ENCODE measurements at regions not wholly inside any gene's neighbourhood (a gene's known extent, or its start where the extent isn't known, plus 50 kb on each side); places are given as distances from the start of the nearest gene placed in this dataset.
A peak's percentile ranks its signal among the peaks of the same experiment; 100 is the strongest.

GRCh38 chr5:123914333-123914732 lies 402.4 kb downstream of the CSNK1G3 start:
- DNase-seq (ENCODE audit: low read depth) = no peak

DNA sequence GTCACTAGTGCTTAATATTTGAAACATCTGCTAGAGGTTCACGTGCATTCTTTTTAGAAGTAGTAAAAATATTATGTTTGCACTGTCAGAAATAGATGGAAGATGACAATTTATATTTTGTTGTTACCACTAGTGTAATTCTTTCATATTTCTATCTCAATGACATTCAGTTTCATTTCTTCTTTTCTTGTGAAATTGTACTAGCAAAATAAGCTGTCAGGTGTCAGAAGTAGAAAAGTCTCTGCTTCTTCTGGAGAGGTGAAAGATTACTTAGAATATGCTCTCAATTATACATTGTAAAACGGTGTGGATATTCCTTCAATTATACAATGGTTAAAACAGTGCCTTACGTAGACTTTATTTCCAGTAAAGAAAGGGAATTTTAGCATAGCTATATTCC lies 395.4 kb downstream of the CSNK1G3 start:
- DNase-seq (ENCODE audit: low read depth) = no peak

DNA sequence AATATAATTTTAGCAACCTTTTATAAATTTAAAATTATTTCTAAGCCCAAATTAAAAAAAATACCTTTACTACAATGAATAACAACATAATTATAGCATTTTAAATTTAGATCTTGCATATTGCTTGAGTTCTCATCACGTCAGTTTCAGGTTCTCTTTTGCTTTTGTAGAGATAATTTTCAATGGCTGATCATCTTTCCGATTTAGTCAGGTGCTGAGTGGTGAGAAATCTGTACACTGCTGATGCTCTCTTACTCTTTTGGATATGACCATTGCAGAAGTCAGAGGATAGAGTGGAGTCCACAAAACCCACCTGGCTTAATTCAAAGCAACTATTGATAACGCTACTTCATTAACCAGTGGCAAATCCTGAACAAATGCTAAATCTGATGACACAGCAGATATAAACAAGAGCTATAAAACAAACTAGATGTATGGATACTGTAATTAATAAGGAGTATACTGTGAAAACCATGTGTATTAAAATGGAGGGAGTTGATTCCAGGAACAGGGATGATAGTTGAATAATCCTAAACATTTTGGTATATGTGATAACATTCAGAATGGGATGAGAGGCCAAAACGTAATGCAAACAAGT lies 394.8 kb downstream of the CSNK1G3 start:
- no peak for DNase-seq (ENCODE audit: low read depth)

- no peak for DNase-seq (ENCODE audit: low read depth)
Observed at GRCh38 chr5:123885081-123885480, 373.1 kb downstream of the CSNK1G3 start.

DNA sequence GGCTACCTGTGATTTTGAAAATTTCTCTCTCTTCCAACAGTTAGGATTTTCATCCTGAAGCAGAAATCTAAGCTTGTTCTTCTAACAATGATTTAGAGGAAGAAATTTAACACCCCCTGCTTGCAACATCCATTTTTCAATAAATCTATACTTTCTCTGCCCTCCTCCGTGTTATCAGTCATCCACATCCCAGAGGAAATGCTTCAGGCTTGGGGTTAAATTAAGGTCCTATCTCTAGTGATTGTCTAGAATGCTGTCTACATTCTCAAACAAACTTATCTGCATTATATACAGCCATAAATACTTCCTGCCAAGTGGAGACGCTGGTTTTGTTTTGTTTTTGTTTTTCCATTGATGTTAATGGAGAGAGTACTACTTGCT lies 371.0 kb downstream of the CSNK1G3 start:
- no peak for DNase-seq (ENCODE audit: low read depth)

GRCh38 chr5:123882319-123882964 lies 370.5 kb downstream of the CSNK1G3 start:
- no peak for DNase-seq (ENCODE audit: low read depth)

- DNase-seq (ENCODE audit: low read depth) = peak; percentile 33
Observed at GRCh38 chr5:123881759-123882244, 369.8 kb downstream of the CSNK1G3 start.

GRCh38 chr5:123880875-123881274 lies 368.9 kb downstream of the CSNK1G3 start:
- DNase-seq (ENCODE audit: low read depth) = no peak

DNA sequence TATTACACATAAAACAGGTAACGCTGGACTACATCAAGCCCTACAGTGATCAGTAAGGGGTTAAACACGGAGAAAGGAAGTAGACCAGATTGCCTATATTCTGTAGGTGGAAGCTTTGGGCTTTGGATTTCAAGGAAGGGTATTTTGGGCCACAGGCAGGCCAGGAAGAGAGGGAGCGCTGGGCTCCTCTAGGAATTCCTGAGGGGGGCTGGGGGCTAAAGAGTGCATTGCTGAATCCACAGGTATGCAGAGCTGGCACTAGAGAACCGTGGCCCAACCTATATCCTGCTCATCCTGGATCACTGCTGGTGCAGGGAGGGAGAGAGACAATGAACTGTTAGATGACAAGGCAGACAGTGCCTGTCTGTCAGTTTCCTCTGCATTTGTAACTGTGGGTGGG lies 367.1 kb downstream of the CSNK1G3 start:
- peak; percentile 21 for DNase-seq (ENCODE audit: low read depth)

DNA sequence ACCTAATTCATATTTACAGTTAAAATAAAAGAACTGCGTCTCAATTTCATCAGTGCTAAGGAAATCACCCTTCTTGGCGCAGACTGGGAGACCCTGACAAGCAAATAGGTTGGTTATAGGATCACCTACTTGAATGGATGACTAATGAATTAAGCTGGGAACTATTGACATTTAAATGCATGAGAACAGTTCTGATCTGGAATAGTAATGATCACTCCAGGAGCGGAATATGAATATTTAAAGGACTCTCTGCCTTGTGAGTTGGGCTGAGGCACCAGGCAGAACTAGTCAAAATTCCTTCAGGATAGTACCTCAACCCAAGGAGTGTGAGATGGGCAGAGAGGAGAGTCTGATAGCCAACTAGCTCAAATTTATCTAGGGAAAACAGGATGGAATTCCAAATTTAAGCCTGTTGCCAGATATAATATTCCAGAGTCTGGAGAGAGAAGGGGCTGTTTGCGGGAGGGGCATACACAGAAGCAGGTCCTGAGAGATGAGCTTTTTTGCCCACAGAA lies 364.4 kb downstream of the CSNK1G3 start:
- DNase-seq (ENCODE audit: low read depth) = no peak

GRCh38 chr5:123875561-123876275 lies 363.7 kb downstream of the CSNK1G3 start:
- DNase-seq (ENCODE audit: low read depth) = peak; percentile 17

- DNase-seq (ENCODE audit: low read depth) = peak; percentile 82
Observed at GRCh38 chr5:123874600-123875201, 362.7 kb downstream of the CSNK1G3 start.

- no peak for DNase-seq (ENCODE audit: low read depth)
Observed at GRCh38 chr5:123873846-123874245, 361.9 kb downstream of the CSNK1G3 start.

GRCh38 chr5:123871373-123871772 lies 359.4 kb downstream of the CSNK1G3 start:
- DNase-seq (ENCODE audit: low read depth) = no peak

DNA sequence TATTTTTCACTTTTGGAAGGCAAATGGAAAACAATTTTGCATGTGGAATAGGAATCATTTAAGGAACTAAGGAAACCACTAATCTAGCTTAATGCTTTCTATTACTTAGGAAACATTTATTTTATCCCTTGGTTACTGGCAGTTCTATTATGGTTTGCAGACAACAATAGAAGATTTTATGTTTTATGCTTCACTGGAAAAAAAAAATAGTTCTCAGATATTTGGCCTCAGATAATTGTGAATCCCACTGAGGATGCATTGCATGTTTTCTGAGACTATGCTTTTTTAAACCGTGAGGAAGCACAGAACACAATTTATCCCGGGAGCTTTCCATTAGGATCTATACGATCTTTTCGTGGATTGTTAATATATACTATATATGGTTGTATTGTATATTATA lies 356.9 kb downstream of the CSNK1G3 start:
- no peak for DNase-seq (ENCODE audit: low read depth)

DNA sequence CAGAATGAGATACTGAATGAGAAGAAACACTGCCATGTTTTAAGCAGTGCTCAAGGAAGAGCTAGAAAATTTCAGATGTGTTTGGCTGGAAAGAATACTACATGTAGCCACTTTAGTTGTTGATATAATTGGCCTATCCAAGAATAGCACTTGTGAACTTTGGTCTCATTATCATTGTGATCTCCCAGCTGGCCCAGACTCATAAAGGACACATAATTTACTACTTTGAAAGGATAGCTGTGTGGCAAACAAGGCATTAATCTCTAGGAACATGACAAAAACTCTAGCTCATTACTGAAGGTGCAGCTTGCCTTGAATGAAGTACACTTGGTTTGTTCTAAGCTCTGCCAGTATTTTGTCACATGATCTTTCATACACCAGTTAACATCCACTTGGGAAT lies 356.3 kb downstream of the CSNK1G3 start:
- peak; percentile 23 for DNase-seq (ENCODE audit: low read depth)

GRCh38 chr5:123865641-123866040 lies 353.7 kb downstream of the CSNK1G3 start:
- DNase-seq (ENCODE audit: low read depth) = no peak

DNA sequence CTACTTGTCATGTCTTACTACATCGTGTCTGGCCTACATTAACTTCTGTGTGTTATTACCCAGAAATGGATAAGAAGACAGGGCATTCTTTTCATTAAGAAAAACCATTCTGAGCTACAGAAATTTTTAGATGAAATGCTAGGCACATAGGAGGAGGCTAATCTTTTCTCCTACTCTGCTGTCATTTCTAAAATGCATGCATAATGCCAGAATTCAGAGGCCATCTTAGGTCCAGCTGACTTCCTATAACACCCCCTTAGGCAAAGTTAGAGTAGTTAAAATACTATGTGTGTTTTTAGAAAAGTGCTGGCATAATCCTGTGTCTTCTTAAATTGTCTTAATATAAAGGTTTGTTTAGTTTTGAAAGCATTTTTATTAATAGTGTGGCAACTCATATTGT lies 352.6 kb downstream of the CSNK1G3 start:
- no peak for DNase-seq (ENCODE audit: low read depth)

DNA sequence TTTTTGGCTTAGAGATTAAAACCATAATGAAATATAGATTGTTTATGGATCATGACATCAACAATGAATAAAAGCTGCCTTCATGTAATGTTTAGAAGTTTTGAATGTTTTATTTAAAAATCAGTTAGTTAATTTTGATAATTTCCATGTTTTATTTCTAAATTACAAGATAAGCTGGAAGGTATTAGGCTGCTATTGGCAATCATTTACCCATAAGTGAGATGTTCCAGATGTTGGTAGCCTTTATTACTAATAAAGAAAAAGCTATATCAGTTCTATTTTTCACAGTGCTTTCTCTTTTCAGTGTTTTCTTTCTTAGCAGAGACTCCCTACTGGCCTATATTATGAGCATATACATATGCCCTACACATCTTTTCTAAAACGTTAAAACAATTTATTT lies 347.0 kb downstream of the CSNK1G3 start:
- DNase-seq (ENCODE audit: low read depth) = no peak

- no peak for DNase-seq (ENCODE audit: low read depth)
Observed at GRCh38 chr5:123856766-123857165, 344.8 kb downstream of the CSNK1G3 start.

- DNase-seq (ENCODE audit: low read depth) = peak; percentile 57
Observed at GRCh38 chr5:123855609-123856008, 343.6 kb downstream of the CSNK1G3 start.
